ENCODE measurements at regions not wholly inside any gene's neighbourhood (a gene's known extent, or its start where the extent isn't known, plus 50 kb on each side); places are given as distances from the start of the nearest gene placed in this dataset.

GRCh38 chr6:67127041-67127440, 1420.0 kb upstream of the EYS start:
- H3K4me1 ChIP-seq (replicated peaks; ENCODE audit: insufficient read depth), result no peaks in the 10 kb centered on the region
- no peaks in the 10 kb centered on the region for H3K79me2 ChIP-seq (ENCODE audit: low read depth)
- no peak for DNase-seq
- no peak overlapping the region for H3K27ac ChIP-seq
- no TSS peak for BruUV-seq (replicated peaks)
- intact Hi-C loops (cut with micrococcal nuclease; ENCODE audit: unreplicated experiment), result no loop called here
- H3K4me2 ChIP-seq, result no peak overlapping the region
- no peaks in the 10 kb centered on the region for H3K27me3 ChIP-seq (ENCODE audit: insufficient read depth, low read depth)
- TF ChIP-seq CTCF (conservative IDR thresholded peaks at IDR 0.05), result no peak
- no peak for TF ChIP-seq EZH2 (IDR thresholded peaks at IDR 0.05; ENCODE audit: low read depth)
- H2AFZ ChIP-seq, result no peak overlapping the region
- H3K9me2 ChIP-seq (ENCODE audit: insufficient read depth), result no peaks in the 10 kb centered on the region
- no peaks in the 10 kb centered on the region for H3K36me3 ChIP-seq (ENCODE audit: low read depth)
- H3K9me3 ChIP-seq (ENCODE audit: insufficient read depth, low read depth), result no peaks in the 10 kb centered on the region
- no peaks in the 10 kb centered on the region for H4K20me1 ChIP-seq (ENCODE audit: insufficient read depth)
- ChIA-PET CTCF (no interaction called here), POLR2A (ENCODE audit: unreplicated experiment) (no interaction called here)
- H3K4me3 ChIP-seq, result no peak overlapping the region
- H3F3A ChIP-seq (ENCODE audit: insufficient read depth, low read depth), result no peaks in the 10 kb centered on the region

GRCh38 chr6:67121115-67121514, 1414.1 kb upstream of the EYS start:
- ChIA-PET POLR2A (ENCODE audit: unreplicated experiment) (interaction anchor here (0.5 kb wide), 1 partner anchor 827 kb away, joined by 3 read pairs; no protein-coding TSS in a partner anchor), CTCF (no interaction called here)
- TF ChIP-seq EZH2 (IDR thresholded peaks at IDR 0.05; ENCODE audit: low read depth) (no peak), CTCF (conservative IDR thresholded peaks at IDR 0.05) (no peak)
- Histone ChIP-seq H3K4me1 (replicated peaks; ENCODE audit: insufficient read depth) (no peaks in the 10 kb centered on the region), H2AFZ (no peak overlapping the region), H3F3A (ENCODE audit: insufficient read depth, low read depth) (no peaks in the 10 kb centered on the region), H4K20me1 (ENCODE audit: insufficient read depth) (no peaks in the 10 kb centered on the region), H3K79me2 (ENCODE audit: low read depth) (no peaks in the 10 kb centered on the region), H3K4me3 (no peak overlapping the region), H3K27ac (no peak overlapping the region), H3K4me2 (no peak overlapping the region), H3K9me2 (ENCODE audit: insufficient read depth) (no peaks in the 10 kb centered on the region), H3K9me3 (ENCODE audit: insufficient read depth, low read depth) (no peaks in the 10 kb centered on the region), H3K27me3 (ENCODE audit: insufficient read depth, low read depth) (no peaks in the 10 kb centered on the region), H3K36me3 (ENCODE audit: low read depth) (no peaks in the 10 kb centered on the region)
- no TSS peak for BruUV-seq (replicated peaks)
- no peak for DNase-seq
- intact Hi-C loops (cut with micrococcal nuclease; ENCODE audit: unreplicated experiment), result no loop called here

- Histone ChIP-seq H3K4me1 (replicated peaks; ENCODE audit: insufficient read depth) (no peaks in the 10 kb centered on the region), H3K9me3 (ENCODE audit: insufficient read depth, low read depth) (no peaks in the 10 kb centered on the region), H3K27me3 (ENCODE audit: insufficient read depth, low read depth) (no peaks in the 10 kb centered on the region), H3K36me3 (ENCODE audit: low read depth) (no peaks in the 10 kb centered on the region), H2AFZ (no peak overlapping the region), H3K27ac (no peak overlapping the region), H4K20me1 (ENCODE audit: insufficient read depth) (no peaks in the 10 kb centered on the region; the same call in 1 of the 2 replicates), H3F3A (ENCODE audit: insufficient read depth, low read depth) (no peaks in the 10 kb centered on the region), H3K9me2 (ENCODE audit: insufficient read depth) (no peaks in the 10 kb centered on the region), H3K79me2 (ENCODE audit: low read depth) (no peaks in the 10 kb centered on the region), H3K4me2 (no peak overlapping the region), H3K4me3 (no peak overlapping the region)
- CTCF ChIA-PET, result no interaction called here
- intact Hi-C loops (cut with micrococcal nuclease; ENCODE audit: unreplicated experiment), result no loop called here
- BruUV-seq (replicated peaks), result no TSS peak
- no peak for TF ChIP-seq CTCF (conservative IDR thresholded peaks at IDR 0.05)
- TF ChIP-seq EZH2 (IDR thresholded peaks at IDR 0.05; ENCODE audit: low read depth), result no peak
- no peak for DNase-seq
- POLR2A ChIA-PET (ENCODE audit: unreplicated experiment), result no interaction called here
Observed at GRCh38 chr6:67112120-67112519, 1405.1 kb upstream of the EYS start.

Measured in PC-9 (cell line).